Body of pancreas (tissue), 4 donors: ENCODE measurements at regions not wholly inside any gene's neighbourhood (a gene's known extent, or its start where the extent isn't known, plus 50 kb on each side); places are given as distances from the start of the nearest gene placed in this dataset.
"Not testable (repeated sequence)": the region's sequence is repeated elsewhere in the genome, so short reads cannot be mapped to it uniquely, and the experiment has no call there.

Source experiments
- POLR2A ChIP-seq, 3 donors: fragments of 450-650 bp; IDR thresholded peaks; one replicate each; pipeline ENCODE4 v1.6.1; 2016; ENCODE audit warnings: antibody characterized with exemption in 3 of 3, mild to moderate bottlenecking in 2 of 3
- TF ChIP-seq, protein P1 (sequence below), 7 experiments: fragments of 450-650 bp in 4 of 7; fragments of 200-600 bp in 3 of 7; sonication (generic) in 3 of 7; IDR thresholded peaks; one replicate each; pipeline ENCODE4 v1.5.1; 2016 to 2019; ENCODE audit warnings: antibody characterized with exemption in 7 of 7

- TF ChIP-seq POLR2A (IDR thresholded peaks at IDR 0.05), result not testable (repeated sequence)
- TF ChIP-seq, protein P1, sequence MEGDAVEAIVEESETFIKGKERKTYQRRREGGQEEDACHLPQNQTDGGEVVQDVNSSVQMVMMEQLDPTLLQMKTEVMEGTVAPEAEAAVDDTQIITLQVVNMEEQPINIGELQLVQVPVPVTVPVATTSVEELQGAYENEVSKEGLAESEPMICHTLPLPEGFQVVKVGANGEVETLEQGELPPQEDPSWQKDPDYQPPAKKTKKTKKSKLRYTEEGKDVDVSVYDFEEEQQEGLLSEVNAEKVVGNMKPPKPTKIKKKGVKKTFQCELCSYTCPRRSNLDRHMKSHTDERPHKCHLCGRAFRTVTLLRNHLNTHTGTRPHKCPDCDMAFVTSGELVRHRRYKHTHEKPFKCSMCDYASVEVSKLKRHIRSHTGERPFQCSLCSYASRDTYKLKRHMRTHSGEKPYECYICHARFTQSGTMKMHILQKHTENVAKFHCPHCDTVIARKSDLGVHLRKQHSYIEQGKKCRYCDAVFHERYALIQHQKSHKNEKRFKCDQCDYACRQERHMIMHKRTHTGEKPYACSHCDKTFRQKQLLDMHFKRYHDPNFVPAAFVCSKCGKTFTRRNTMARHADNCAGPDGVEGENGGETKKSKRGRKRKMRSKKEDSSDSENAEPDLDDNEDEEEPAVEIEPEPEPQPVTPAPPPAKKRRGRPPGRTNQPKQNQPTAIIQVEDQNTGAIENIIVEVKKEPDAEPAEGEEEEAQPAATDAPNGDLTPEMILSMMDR (IDR thresholded peaks at IDR 0.05), result not testable (repeated sequence)
These were observed 60.0 kb upstream of the KPNA3 start for GRCh38 chr13:49852460-49852859.
